ENCODE measurements at regions not wholly inside any gene's neighbourhood (a gene's known extent, or its start where the extent isn't known, plus 50 kb on each side); places are given as distances from the start of the nearest gene placed in this dataset.

- ChIA-PET CTCF (no interaction called here), POLR2A (interaction anchor here (0.6 kb wide), 1 partner anchor 66 kb away, joined by 3 read pairs; no protein-coding TSS in a partner anchor)
- BruUV-seq (replicated peaks) = no TSS peak
- no peak for DNase-seq
- Histone ChIP-seq H3K36me3 (ENCODE audit: control insufficient read depth, insufficient read depth, low read length) (no peaks in the 10 kb centered on the region), H3K4me3 (ENCODE audit: low read depth, low read length) (no peak overlapping the region), H3K9me3 (no peaks in the 10 kb centered on the region), H3K27me3 (replicated peaks; ENCODE audit: control insufficient read depth, insufficient read depth, low read length) (no peaks in the 10 kb centered on the region; the same call in 1 of the 2 replicates), H3K4me1 (no peaks in the 10 kb centered on the region)
- intact Hi-C loops (cut with micrococcal nuclease; ENCODE audit: unreplicated experiment) = no loop called here
- no peak overlapping the region for H3K4me3 Mint-ChIP-seq (ENCODE audit: unreplicated experiment)
- no peaks in the 10 kb centered on the region for H3K9me3 Mint-ChIP-seq (ENCODE audit: unreplicated experiment)
- H3K27me3 Mint-ChIP-seq (ENCODE audit: insufficient read depth, unreplicated experiment) = no peaks in the 10 kb centered on the region
- no peaks in the 10 kb centered on the region for H3K4me1 Mint-ChIP-seq (ENCODE audit: low read depth, unreplicated experiment)
- no peaks in the 10 kb centered on the region for H3K36me3 Mint-ChIP-seq (ENCODE audit: insufficient read depth, unreplicated experiment)
- TF ChIP-seq, protein P1, sequence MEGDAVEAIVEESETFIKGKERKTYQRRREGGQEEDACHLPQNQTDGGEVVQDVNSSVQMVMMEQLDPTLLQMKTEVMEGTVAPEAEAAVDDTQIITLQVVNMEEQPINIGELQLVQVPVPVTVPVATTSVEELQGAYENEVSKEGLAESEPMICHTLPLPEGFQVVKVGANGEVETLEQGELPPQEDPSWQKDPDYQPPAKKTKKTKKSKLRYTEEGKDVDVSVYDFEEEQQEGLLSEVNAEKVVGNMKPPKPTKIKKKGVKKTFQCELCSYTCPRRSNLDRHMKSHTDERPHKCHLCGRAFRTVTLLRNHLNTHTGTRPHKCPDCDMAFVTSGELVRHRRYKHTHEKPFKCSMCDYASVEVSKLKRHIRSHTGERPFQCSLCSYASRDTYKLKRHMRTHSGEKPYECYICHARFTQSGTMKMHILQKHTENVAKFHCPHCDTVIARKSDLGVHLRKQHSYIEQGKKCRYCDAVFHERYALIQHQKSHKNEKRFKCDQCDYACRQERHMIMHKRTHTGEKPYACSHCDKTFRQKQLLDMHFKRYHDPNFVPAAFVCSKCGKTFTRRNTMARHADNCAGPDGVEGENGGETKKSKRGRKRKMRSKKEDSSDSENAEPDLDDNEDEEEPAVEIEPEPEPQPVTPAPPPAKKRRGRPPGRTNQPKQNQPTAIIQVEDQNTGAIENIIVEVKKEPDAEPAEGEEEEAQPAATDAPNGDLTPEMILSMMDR (IDR thresholded peaks at IDR 0.05; ENCODE audit: insufficient read depth in 1 of 2, low read depth in 1 of 2, low read length in 1 of 2, severe bottlenecking in 1 of 2, unreplicated experiment in 1 of 2) = no peak
- no peak overlapping the region for H3K27ac Mint-ChIP-seq (ENCODE audit: unreplicated experiment)
Measured at GRCh38 chr7:37796138-37796775, 52.1 kb upstream of the NME8 start.
